ENCODE measurements at regions not wholly inside any gene's neighbourhood (a gene's known extent, or its start where the extent isn't known, plus 50 kb on each side); places are given as distances from the start of the nearest gene placed in this dataset.

DNA sequence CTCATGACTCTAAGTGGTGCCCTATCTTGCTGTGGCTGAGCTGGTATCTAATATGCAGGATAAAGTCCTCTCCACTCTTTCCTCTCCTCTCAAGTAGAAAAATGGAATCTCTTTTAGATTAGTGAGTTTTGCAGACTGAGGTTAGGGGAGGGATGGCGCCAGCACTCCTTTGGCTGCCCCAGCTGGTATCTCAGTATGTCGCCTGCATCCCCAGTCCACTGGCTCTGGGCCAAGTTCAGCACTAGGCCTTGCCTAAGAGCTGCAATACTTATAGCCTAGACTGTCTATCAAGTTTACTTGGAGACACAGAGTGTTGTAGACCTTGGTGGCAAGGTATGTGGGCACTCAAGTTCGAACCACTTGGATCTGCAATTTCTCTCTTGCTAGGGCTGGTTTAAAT, 351.3 kb downstream of the NAP1L3 start:
- Histone ChIP-seq H3K79me2 (ENCODE audit: control insufficient read depth, insufficient read depth, low read length) (no peaks in the 10 kb centered on the region), H3K4me2 (ENCODE audit: control insufficient read depth, insufficient read depth) (no peak overlapping the region), H3K4me3 (no peak overlapping the region), H2AFZ (ENCODE audit: control insufficient read depth, low read depth, low read length) (no peak overlapping the region), H3K27ac (ENCODE audit: control insufficient read depth, insufficient read depth) (no peak overlapping the region), H4K20me1 (ENCODE audit: control insufficient read depth, insufficient read depth) (no peaks in the 10 kb centered on the region), H3K9ac (ENCODE audit: control insufficient read depth, insufficient read depth, low read length) (no peak overlapping the region), H3K36me3 (ENCODE audit: control insufficient read depth in 2 of 2, insufficient read depth in 2 of 2, low read length in 1 of 2) (no peaks in the 10 kb centered on the region), H3K27me3 (replicated peaks in 1 of 2; ENCODE audit: control insufficient read depth in 2 of 2, insufficient read depth in 2 of 2, low read length in 1 of 2) (no peaks in the 10 kb centered on the region), H3K9me3 (replicated peaks; ENCODE audit: control insufficient read depth, insufficient read depth, low read length) (no peaks in the 10 kb centered on the region), H3K4me1 (ENCODE audit: control insufficient read depth, insufficient read depth, low read length) (no peaks in the 10 kb centered on the region)
- 7% methylated on average over 3 of the region's 3 CpGs for WGBS (ENCODE audit: insufficient coverage, insufficient replicate concordance, low lambda C conversion rate, missing lambda C conversion rate)
- RAD21 ChIA-PET (ENCODE audit: unreplicated experiment) = no interaction called here
- CTCF ChIA-PET = no interaction called here
- no TSS peak for BruUV-seq (replicated peaks)
- DNase-seq (ENCODE audit: low read depth, low spot score) (no peak), FAIRE-seq (no peak), ATAC-seq (no peak)
- in situ Hi-C loops (cut with MboI) (no loop called here), intact Hi-C loops (cut with micrococcal nuclease; ENCODE audit: unreplicated experiment) (no loop called here)
- SMC1A ChIA-PET (ENCODE audit: uncharacterized antibody, unreplicated experiment) = no interaction called here
- TF ChIP-seq, protein P1, sequence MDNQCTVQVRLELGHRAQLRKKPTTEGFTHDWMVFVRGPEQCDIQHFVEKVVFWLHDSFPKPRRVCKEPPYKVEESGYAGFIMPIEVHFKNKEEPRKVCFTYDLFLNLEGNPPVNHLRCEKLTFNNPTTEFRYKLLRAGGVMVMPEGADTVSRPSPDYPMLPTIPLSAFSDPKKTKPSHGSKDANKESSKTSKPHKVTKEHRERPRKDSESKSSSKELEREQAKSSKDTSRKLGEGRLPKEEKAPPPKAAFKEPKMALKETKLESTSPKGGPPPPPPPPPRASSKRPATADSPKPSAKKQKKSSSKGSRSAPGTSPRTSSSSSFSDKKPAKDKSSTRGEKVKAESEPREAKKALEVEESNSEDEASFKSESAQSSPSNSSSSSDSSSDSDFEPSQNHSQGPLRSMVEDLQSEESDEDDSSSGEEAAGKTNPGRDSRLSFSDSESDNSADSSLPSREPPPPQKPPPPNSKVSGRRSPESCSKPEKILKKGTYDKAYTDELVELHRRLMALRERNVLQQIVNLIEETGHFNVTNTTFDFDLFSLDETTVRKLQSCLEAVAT (IDR thresholded peaks at IDR 0.05) = no peak
- no peak for TF ChIP-seq CHD2 (IDR thresholded peaks at IDR 0.05; ENCODE audit: borderline replicate concordance, low read depth, low read length)
- TF ChIP-seq DPF2 (IDR thresholded peaks at IDR 0.05) = no peak
- no peak for TF ChIP-seq ZNF217 (IDR thresholded peaks at IDR 0.05)
- TF ChIP-seq SUZ12 (IDR thresholded peaks at IDR 0.05; ENCODE audit: unreplicated experiment) = no peak
- no peak for TF ChIP-seq EGR1 (IDR thresholded peaks at IDR 0.05; ENCODE audit: borderline replicate concordance in 1 of 2, low read depth in 2 of 2, low read length in 2 of 2)
- no peak for TF ChIP-seq HCFC1 (IDR thresholded peaks at IDR 0.05; ENCODE audit: low read length)
- no peak for TF ChIP-seq BACH1 (IDR thresholded peaks at IDR 0.05; ENCODE audit: borderline replicate concordance)
- TF ChIP-seq NBN (IDR thresholded peaks at IDR 0.05) = no peak
- TF ChIP-seq, protein P2, sequence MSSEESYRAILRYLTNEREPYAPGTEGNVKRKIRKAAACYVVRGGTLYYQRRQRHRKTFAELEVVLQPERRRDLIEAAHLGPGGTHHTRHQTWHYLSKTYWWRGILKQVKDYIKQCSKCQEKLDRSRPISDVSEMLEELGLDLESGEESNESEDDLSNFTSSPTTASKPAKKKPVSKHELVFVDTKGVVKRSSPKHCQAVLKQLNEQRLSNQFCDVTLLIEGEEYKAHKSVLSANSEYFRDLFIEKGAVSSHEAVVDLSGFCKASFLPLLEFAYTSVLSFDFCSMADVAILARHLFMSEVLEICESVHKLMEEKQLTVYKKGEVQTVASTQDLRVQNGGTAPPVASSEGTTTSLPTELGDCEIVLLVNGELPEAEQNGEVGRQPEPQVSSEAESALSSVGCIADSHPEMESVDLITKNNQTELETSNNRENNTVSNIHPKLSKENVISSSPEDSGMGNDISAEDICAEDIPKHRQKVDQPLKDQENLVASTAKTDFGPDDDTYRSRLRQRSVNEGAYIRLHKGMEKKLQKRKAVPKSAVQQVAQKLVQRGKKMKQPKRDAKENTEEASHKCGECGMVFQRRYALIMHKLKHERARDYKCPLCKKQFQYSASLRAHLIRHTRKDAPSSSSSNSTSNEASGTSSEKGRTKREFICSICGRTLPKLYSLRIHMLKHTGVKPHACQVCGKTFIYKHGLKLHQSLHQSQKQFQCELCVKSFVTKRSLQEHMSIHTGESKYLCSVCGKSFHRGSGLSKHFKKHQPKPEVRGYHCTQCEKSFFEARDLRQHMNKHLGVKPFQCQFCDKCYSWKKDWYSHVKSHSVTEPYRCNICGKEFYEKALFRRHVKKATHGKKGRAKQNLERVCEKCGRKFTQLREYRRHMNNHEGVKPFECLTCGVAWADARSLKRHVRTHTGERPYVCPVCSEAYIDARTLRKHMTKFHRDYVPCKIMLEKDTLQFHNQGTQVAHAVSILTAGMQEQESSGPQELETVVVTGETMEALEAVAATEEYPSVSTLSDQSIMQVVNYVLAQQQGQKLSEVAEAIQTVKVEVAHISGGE (CRISPR knock-in tag; IDR thresholded peaks at IDR 0.05) = no peak
- POLR2A ChIA-PET = no interaction called here

Measured in GM12878 (cell line).